Mammary epithelial cell (primary cell): ENCODE measurements at regions not wholly inside any gene's neighbourhood (a gene's known extent, or its start where the extent isn't known, plus 50 kb on each side); places are given as distances from the start of the nearest gene placed in this dataset.

Source experiments
- CTCF ChIP-seq, 2 donors: IDR thresholded peaks in 1 of 2; conservative IDR thresholded peaks in 1 of 2; 2 replicates each; pipeline ENCODE4 v1.5.1; 2011 to 2012; ENCODE audit warnings: inconsistent platforms in 2 of 2, low read length in 2 of 2, mild to moderate bottlenecking in 2 of 2, control low read depth in 1 of 2, low read depth in 1 of 2; ENCODE audit not compliant: insufficient read depth in 1 of 2; ENCODE audit errors: extremely low read depth in 1 of 2
- EZH2 ChIP-seq: IDR thresholded peaks from 2 replicates; pipeline ENCODE4 v1.6.1; 2012; ENCODE audit warnings: low read length, inconsistent platforms, borderline replicate concordance

DNA sequence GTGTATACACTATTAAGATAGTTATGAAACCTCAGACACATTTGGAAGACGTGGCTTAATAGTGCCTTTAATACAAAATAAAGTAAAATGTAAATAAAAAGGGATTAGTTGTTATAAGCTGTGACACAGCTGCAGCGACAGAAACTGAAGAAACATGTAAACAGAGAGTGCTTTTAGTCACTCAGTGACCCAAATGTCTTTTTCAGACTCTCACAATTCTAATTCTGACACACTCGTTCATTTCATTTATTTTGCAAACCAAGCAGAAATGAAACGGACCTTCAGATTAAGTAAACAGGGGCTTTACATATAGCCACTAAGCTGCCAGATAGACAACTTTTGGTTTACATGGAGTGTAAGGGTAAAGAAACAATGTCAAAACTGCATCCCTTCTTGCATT, 181.0 kb upstream of the ETAA1 start:
- no peak for TF ChIP-seq EZH2
- no peak for TF ChIP-seq CTCF (conservative IDR thresholded peaks at IDR 0.05 in 1 of 2, IDR thresholded peaks at IDR 0.05 in 1 of 2; ENCODE audit: extremely low read depth in 1 of 2, insufficient read depth in 1 of 2, low read depth in 1 of 2, low read length in 2 of 2)
